RWPE1 (cell line): ENCODE measurements at regions not wholly inside any gene's neighbourhood (a gene's known extent, or its start where the extent isn't known, plus 50 kb on each side); places are given as distances from the start of the nearest gene placed in this dataset.

Experiments
- CTCF ChIA-PET: fragments of 350-600 bp; sonication (Branson Sonifier 250); formaldehyde crosslinking; extraction: SDS; loops from one replicate; lab custom pipeline; 2021; lab: Yijun Ruan, JAX
- POLR2A ChIA-PET: fragments of 400-600 bp; formaldehyde crosslinking; extraction: SDS; loops from one replicate; lab custom pipeline; 2020; ENCODE audit warnings: antibody characterized with exemption; ENCODE audit not compliant: low non-redundant PET; lab: Yijun Ruan, JAX
- DNase-seq: peaks from one replicate; pipeline ENCODE4 v3.0.0; 2012; ENCODE audit warnings: low spot score
- H3K27ac ChIP-seq: fragments of 450-650 bp; 2 replicates; pipeline ENCODE4 v1.5.1; 2017
- CTCF ChIP-seq: fragments of 450-650 bp; conservative IDR thresholded peaks from 2 replicates; pipeline ENCODE4 v1.5.1; 2017; ENCODE audit warnings: low read depth, mild to moderate bottlenecking

- POLR2A ChIA-PET: no interaction called here
- H3K27ac ChIP-seq: no peak overlapping the region
- DNase-seq: no peak
- no peak for TF ChIP-seq CTCF
- CTCF ChIA-PET: no interaction called here
Measured at GRCh38 chr3:159831466-159831865, 157.2 kb upstream of the IL12A start.

GRCh38 chr3:159832024-159832423 is 156.6 kb upstream of the IL12A start:
- H3K27ac ChIP-seq: no peak overlapping the region
- POLR2A ChIA-PET: no interaction called here
- CTCF ChIA-PET: no interaction called here

GRCh38 chr3:159835126-159835525 is 153.5 kb upstream of the IL12A start:
- CTCF ChIA-PET: interaction anchor here (1.1 kb wide), 1 partner anchor 15 kb away, joined by 3 read pairs; no protein-coding TSS in a partner anchor
- POLR2A ChIA-PET: no interaction called here
- TF ChIP-seq CTCF: no peak
- DNase-seq: no peak
- H3K27ac ChIP-seq: no peak overlapping the region

More at GRCh38 chr3:159832024-159832423, 156.6 kb upstream of the IL12A start:
- TF ChIP-seq CTCF: no peak
- no peak for DNase-seq

GRCh38 chr3:159837725-159838124 is 150.9 kb upstream of the IL12A start:
- ChIA-PET CTCF (no interaction called here), POLR2A (no interaction called here)
- H3K27ac ChIP-seq: peak overlapping the region; percentile 83

GRCh38 chr3:159838938-159839337 is 149.7 kb upstream of the IL12A start:
- no peak for DNase-seq
- ChIA-PET CTCF (interaction anchor here (0.7 kb wide), 1 partner anchor 125 kb away, joined by 3 read pairs; no protein-coding TSS in a partner anchor), POLR2A (no interaction called here)
- no peak overlapping the region for H3K27ac ChIP-seq
- no peak for TF ChIP-seq CTCF

More at GRCh38 chr3:159837725-159838124, 150.9 kb upstream of the IL12A start:
- no peak for DNase-seq
- no peak for TF ChIP-seq CTCF

GRCh38 chr3:159839561-159840379 is 148.9 kb upstream of the IL12A start, which contains the start of gene SCHIP1:
Gene SCHIP1 (plus strand): TSS chr3:159839861.
- ChIA-PET CTCF (interaction anchor here (0.7 kb wide), 2 partner anchors 89 to 126 kb away, joined by 3 read pairs; no protein-coding TSS in a partner anchor), POLR2A (no interaction called here)
- peak within 1 kb of the TSS; percentile 69 for H3K27ac ChIP-seq
- no peak for TF ChIP-seq CTCF
- no peak for DNase-seq
